GM19328 (cell line): ENCODE measurements at regions not wholly inside any gene's neighbourhood (a gene's known extent, or its start where the extent isn't known, plus 50 kb on each side); places are given as distances from the start of the nearest gene placed in this dataset.

ENCODE experiments used
- ATAC-seq: cut with Tn5 transposase; IDR thresholded peaks from one replicate; pipeline ENCODE4 v1.9.1; 2021; ENCODE audit warnings: mild to moderate bottlenecking, moderate library complexity; ENCODE audit not compliant: unreplicated experiment

GRCh38 chr18:78378403-78378802, 601.2 kb upstream of the SALL3 start:
- ATAC-seq, result no peak

GRCh38 chr18:78378983-78379382, 600.6 kb upstream of the SALL3 start:
- no peak for ATAC-seq

GRCh38 chr18:78390348-78390951, 589.2 kb upstream of the SALL3 start:
- ATAC-seq, result no peak

- ATAC-seq, result no peak
Observed at GRCh38 chr18:78390952-78391348, 588.7 kb upstream of the SALL3 start.

GRCh38 chr18:78393086-78393862, 586.3 kb upstream of the SALL3 start:
- no peak for ATAC-seq

- ATAC-seq, result no peak
Observed at GRCh38 chr18:78396077-78396476, 583.5 kb upstream of the SALL3 start.

- ATAC-seq, result no peak
Observed at GRCh38 chr18:78396756-78397155, 582.9 kb upstream of the SALL3 start.

- ATAC-seq, result no peak
Observed at GRCh38 chr18:78399992-78400503, 579.6 kb upstream of the SALL3 start.

- no peak for ATAC-seq
Observed at GRCh38 chr18:78402440-78402839, 577.2 kb upstream of the SALL3 start.

GRCh38 chr18:78402966-78403365, 576.7 kb upstream of the SALL3 start:
- no peak for ATAC-seq

GRCh38 chr18:78403371-78403770, 576.2 kb upstream of the SALL3 start:
- no peak for ATAC-seq

GRCh38 chr18:78405763-78406162, 573.9 kb upstream of the SALL3 start:
- no peak for ATAC-seq

- ATAC-seq, result no peak
Observed at GRCh38 chr18:78406743-78407465, 572.7 kb upstream of the SALL3 start.

GRCh38 chr18:78407466-78407844, 572.2 kb upstream of the SALL3 start:
- no peak for ATAC-seq

- ATAC-seq, result no peak
Observed at GRCh38 chr18:78408623-78409022, 571.0 kb upstream of the SALL3 start.

GRCh38 chr18:78410094-78410786, 569.4 kb upstream of the SALL3 start:
- no peak for ATAC-seq

GRCh38 chr18:78411539-78411938, 568.1 kb upstream of the SALL3 start:
- no peak for ATAC-seq

- ATAC-seq, result no peak
Observed at GRCh38 chr18:78414302-78414701, 565.3 kb upstream of the SALL3 start.

GRCh38 chr18:78416853-78417252, 562.8 kb upstream of the SALL3 start:
- ATAC-seq, result no peak

- ATAC-seq, result no peak
Observed at GRCh38 chr18:78418379-78418778, 561.2 kb upstream of the SALL3 start.

GRCh38 chr18:78419171-78419570, 560.4 kb upstream of the SALL3 start:
- ATAC-seq, result no peak
